GM21825 (cell line): ENCODE measurements at regions not wholly inside any gene's neighbourhood (a gene's known extent, or its start where the extent isn't known, plus 50 kb on each side); places are given as distances from the start of the nearest gene placed in this dataset.

Source experiments
- ATAC-seq: cut with Tn5 transposase; IDR thresholded peaks from one replicate; pipeline ENCODE4 v1.9.1; 2021; ENCODE audit warnings: mild to moderate bottlenecking, moderate library complexity; ENCODE audit not compliant: unreplicated experiment

DNA sequence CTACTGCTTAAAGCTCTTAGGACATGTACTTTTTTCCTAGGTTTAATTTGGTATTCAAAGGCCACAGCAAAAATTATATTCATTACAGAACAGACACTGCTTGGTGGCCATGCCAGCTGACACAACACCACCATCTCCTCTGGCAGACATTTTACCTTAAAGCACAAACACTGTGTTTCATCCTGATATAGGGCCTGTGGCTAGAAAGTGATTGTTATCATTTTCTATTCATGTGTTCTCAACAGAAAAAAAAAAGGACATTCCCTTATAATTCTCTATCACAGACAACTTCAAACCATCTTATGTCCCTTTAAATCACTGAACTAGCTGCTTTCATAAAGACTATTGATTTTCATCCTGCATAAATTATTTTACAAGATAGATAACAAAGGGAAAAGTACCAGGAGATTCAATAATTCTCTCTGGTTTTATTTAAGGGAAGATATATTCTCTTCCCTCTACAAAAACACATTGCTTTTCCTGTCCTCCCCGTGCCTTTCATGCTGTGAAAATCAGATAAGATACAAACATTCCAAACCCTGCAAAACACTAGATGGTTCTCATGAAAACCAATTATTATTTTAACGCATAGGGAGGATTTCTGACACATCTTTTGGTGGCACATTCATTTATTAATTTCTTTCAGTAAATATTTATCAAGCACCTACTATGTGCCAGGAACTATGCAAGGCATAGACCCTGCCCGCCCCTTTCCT, 139.3 kb upstream of the TMCC3 start:
- ATAC-seq = no peak

DNA sequence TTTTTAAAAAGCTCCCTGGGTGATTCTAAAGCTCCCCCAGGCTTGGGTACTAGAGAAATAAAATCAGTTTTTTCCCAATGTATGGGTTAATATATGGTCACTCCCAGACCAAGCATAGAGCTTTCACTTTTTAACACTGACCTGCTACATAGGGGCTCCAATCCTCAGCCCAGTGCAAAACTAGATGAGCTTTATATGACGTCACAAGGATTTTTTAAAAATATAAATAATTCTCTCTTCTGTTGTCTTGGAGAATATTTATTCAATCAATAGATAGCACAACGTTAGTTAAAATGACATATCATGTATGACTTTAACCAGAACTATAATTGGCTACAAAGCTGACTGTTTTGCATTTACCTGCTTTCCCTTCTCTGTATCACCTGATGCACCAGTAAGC, 137.9 kb upstream of the TMCC3 start:
- no peak for ATAC-seq

DNA sequence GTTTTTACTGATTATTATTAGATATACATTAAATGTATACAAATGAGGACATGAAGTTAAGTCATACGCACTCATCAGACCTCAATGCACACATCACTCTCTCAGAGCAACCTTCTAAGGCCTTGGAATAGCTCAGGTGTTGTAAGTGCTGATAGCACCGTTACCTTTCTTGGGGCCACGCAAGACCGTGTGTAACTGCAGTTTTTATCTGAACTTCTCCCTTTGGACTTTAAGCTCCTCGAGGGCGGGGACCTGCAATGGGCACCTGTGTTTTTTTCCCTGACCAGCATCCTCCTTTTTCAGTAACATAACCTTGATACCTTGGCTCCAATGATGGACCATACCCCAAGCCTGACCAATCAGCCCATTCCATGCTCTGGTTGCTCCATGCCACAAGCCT, 136.5 kb upstream of the TMCC3 start:
- no peak for ATAC-seq

- ATAC-seq = no peak
These were observed 133.5 kb upstream of the TMCC3 start for GRCh38 chr12:94783862-94784261.

DNA sequence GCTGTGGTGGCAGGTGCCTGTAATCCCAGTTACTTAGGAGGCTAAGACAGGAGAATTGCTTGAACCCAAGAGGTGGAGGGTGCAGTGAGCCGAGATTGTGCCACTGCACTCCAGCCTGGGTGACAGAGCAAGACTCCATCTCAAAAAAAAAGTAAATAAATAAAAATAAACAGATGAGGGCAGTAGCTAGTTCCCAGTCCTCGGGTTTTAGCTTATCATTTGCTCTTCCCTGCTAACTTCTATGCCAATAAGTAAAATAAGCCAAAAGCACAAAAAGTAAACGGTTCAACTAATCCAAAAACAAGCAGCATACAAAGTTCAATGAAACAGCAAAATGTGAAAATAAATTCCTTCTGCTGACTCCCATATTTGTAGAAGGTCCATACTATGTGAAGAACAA, 133.0 kb upstream of the TMCC3 start:
- no peak for ATAC-seq

DNA sequence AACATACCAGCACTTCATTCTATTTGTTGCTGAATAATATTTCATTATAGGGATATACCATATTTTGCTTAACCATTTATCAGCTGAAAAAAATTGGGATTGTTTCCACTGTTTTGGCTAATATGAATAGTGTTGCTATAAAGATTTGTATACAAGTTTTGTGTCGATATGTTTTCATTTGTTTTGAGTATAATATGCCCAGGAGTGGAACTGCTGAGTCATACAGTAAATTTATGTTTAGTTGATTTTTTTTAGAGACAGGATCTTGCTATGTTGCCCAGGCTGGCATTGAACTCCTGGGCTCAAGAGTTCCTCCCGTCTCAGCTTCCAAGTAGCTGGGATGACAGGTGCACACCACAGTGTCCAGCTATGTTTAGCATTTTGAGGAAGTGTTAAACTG, 131.5 kb upstream of the TMCC3 start:
- ATAC-seq = no peak

DNA sequence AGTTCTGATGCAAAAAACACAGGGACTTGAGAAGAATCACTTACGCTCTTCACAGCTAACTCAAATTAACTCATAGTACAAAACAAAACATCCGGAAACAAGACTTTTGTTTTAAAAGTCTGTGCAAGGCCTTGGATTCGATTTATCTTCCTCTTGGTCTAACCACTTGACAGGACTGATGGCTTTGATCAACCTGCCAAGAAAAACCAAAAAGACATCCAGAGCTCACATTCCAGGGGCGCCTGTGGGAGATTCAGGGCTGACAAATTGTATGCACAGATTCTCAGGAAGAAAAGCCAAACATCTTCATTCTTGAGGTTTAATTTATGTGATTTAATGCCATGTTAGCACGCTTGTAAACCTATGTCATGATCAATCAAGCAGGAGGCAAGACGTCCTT, 129.1 kb upstream of the TMCC3 start:
- ATAC-seq = no peak

- ATAC-seq = no peak
These were observed 127.6 kb upstream of the TMCC3 start for GRCh38 chr12:94777936-94778335.

- no peak for ATAC-seq
These were observed 125.4 kb upstream of the TMCC3 start for GRCh38 chr12:94775710-94776109.

DNA sequence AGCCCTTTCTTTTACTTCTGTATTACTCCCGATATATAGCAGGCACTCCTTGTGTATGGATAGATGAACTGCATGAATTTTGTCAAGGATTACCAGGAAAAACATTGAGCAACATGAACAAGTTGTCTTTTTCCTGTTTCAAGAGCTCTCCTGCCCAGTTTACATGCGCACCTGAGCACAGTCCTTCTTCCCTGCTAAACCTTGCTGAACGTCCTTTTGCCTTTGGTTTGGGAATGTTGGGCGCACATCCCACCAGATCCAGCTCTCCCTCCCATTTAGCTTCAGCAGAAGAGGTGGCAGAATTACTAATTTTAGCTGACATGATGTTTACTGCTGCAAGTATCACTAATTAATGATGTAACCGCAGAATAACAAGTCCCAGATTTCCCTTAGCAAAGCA, 121.4 kb upstream of the TMCC3 start:
- no peak for ATAC-seq

DNA sequence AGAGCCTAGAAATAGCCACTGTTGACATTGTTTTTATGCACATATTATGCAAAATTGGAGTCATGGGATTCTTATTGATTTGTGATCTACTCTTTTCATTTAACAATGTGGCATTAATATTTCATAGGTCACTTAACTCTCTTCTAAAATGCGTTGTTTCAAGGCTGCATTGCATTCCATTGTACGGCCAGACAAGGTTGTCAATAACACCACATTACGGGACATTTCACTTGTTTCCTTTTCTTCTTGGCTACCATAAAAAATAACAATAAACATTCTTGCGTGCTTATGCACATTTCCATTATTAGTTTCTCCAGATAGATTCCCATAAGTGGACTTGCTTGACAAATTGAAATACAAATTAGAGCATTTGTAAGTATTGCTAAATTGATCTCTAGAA, 120.8 kb upstream of the TMCC3 start:
- ATAC-seq = no peak

DNA sequence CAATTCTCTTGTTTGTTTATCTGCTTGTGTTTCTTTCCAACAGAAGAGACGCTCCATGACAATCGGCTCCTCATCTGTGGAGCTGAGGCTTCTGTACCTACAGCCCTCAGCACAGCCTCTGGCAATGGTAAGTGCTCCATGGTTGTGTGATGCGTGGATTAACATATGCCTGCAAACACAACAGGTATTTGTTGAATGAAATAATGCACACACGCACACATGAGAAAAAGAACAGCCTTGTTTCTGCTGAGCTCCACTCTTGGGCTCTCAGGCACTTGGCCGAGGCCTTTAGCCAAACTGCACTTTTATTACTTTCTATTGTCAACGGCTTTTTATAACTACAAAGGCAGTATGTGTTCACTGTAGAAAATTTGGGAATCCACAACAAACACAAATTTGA, 120.4 kb upstream of the TMCC3 start:
- no peak for ATAC-seq

- no peak for ATAC-seq
These were observed 119.7 kb upstream of the TMCC3 start for GRCh38 chr12:94769776-94770759.

GRCh38 chr12:94769047-94769420, 118.7 kb upstream of the TMCC3 start:
- ATAC-seq = peak; percentile 83

DNA sequence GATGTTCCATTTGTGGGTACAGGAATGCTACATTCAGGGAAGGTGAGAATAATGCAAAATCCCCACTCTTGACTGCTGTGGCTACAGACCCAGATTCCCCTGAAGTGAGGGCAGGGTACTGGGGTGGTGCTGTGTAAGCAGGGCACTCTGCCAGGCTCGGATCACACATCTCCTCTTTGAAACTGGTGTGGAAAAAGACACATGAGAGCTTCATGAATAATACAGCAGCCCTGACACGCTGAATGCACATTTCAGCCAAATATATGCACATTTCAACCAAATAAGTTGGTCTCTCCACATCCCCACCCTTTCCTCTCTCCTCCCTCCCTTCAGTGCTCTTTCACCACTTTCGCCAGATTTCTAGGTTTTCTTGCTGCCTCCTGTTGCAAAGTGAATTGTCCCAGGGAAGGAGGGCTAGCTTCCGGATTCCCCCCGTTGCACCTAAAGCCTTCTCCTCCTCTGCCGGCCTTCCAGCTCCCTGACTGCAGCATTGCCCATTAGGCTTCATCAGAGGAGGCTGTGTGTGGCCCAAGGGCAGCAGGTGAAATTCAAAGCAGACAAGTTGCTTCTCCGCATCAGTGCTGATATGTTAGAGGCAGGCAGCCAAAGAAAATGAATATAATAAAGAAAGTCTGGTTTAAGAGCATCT, 118.2 kb upstream of the TMCC3 start:
- peak; percentile 48 for ATAC-seq

GRCh38 chr12:94767956-94768355, 117.6 kb upstream of the TMCC3 start:
- no peak for ATAC-seq

GRCh38 chr12:94766397-94766796, 116.0 kb upstream of the TMCC3 start:
- no peak for ATAC-seq

GRCh38 chr12:94763462-94763861, 113.1 kb upstream of the TMCC3 start:
- ATAC-seq = no peak

- ATAC-seq = peak; percentile 21
These were observed 112.6 kb upstream of the TMCC3 start for GRCh38 chr12:94762943-94763342.

DNA sequence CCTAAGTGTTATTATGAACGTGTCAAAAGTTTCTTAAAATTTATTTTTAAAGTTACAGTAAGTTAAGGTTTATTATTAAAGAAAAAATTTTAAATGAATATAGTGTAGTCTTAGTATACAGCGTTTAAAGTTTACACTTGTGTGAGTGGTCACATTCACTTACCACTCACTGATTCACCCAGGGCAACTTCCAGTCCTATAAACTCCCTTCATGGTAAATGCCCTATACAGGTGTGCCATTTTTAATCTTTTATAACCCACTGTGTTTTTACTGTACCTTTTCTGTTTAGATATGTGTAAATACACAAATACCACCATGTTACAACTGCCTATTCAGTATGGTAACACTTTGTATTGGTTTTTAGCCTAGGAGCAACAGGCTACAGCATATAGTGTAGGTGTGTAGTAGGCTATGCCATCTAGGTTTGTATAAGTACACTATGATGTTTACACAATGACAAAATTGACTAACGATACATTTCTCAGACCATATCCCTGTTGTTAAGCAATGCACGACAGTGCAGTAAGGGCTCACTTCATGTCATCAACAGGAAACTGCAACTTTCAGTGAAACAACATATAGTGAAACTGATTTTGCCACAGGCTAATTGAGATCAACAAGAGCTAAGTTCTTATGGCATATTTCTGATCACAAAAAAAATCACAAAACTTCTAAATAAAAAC, 112.0 kb upstream of the TMCC3 start:
- peak; percentile 70 for ATAC-seq

GRCh38 chr12:94761559-94761958, 111.2 kb upstream of the TMCC3 start:
- no peak for ATAC-seq
